ENCODE measurements at regions not wholly inside any gene's neighbourhood (a gene's known extent, or its start where the extent isn't known, plus 50 kb on each side); places are given as distances from the start of the nearest gene placed in this dataset.

GRCh38 chr13:106916329-106916976 is 348.5 kb upstream of the ARGLU1 start:
- Histone ChIP-seq H3K9ac (replicated peaks; ENCODE audit: extremely low read depth, insufficient read depth, low read length) (peak overlapping the region; percentile 55), H3K4me1 (ENCODE audit: control insufficient read depth, extremely low read depth, insufficient read depth, low read length) (peaks cover 27% of the 10 kb centered on the region), H2AFZ (ENCODE audit: low read depth, low read length) (no peak overlapping the region), H3K27ac (ENCODE audit: insufficient read depth, low read depth, low read length) (peak overlapping the region; percentile 21), H3K9me1 (replicated peaks; ENCODE audit: control insufficient read depth, extremely low read depth, insufficient read depth, low read length) (no peaks in the 10 kb centered on the region), H3K9me3 (replicated peaks; ENCODE audit: control insufficient read depth, insufficient read depth, low read length) (no peaks in the 10 kb centered on the region), H3K4me2 (ENCODE audit: insufficient read depth, low read length) (peak overlapping the region; percentile 59), H3K4me3 (replicated peaks in 1 of 3; ENCODE audit: insufficient read depth in 1 of 3, low read depth in 1 of 3, low read length in 3 of 3) (peak overlapping the region in 1 of 3 experiments; percentile 18), H4K20me1 (replicated peaks; ENCODE audit: control insufficient read depth, extremely low read depth, insufficient read depth, low read length) (no peaks in the 10 kb centered on the region), H3K27me3 (ENCODE audit: control insufficient read depth in 2 of 2, insufficient read depth in 2 of 2, low read length in 2 of 2) (peaks cover 7 to 17% of the 10 kb centered on the region in 2 experiments), H3K79me2 (ENCODE audit: control insufficient read depth, insufficient read depth, low read length) (no peaks in the 10 kb centered on the region), H3K36me3 (ENCODE audit: control insufficient read depth in 2 of 2, extremely low read depth in 1 of 2, insufficient read depth in 2 of 2, low read length in 2 of 2) (no peaks in the 10 kb centered on the region)
- TF ChIP-seq POLR2A (IDR thresholded peaks at IDR 0.05; ENCODE audit: low read depth, low read length) (no peak), EZH2 (IDR thresholded peaks at IDR 0.05; ENCODE audit: borderline replicate concordance, low read depth, low read length, severe bottlenecking) (no peak), GATA2 (IDR thresholded peaks at IDR 0.05; ENCODE audit: insufficient read depth, insufficient read length, low read depth, low read length) (no peak), CTCF (IDR thresholded peaks at IDR 0.05; ENCODE audit: extremely low read depth in 1 of 2, insufficient read depth in 1 of 2, low read depth in 1 of 2, low read length in 2 of 2) (no peak), FOS (IDR thresholded peaks at IDR 0.05; ENCODE audit: borderline replicate concordance, insufficient read depth, low read length) (no peak), JUN (IDR thresholded peaks at IDR 0.05; ENCODE audit: borderline replicate concordance, insufficient read depth, insufficient read length, low read depth) (no peak), POLR2AphosphoS5 (IDR thresholded peaks at IDR 0.05; ENCODE audit: insufficient read depth, low read depth, low read length) (no peak), MAX (IDR thresholded peaks at IDR 0.05; ENCODE audit: insufficient read depth, insufficient read length) (no peak), MYC (IDR thresholded peaks at IDR 0.05; ENCODE audit: low read depth, low read length) (no peak)
- dilution Hi-C loops (cut with MboI; ENCODE audit: extremely low pct_ligation_motif_present, low sequenced_read_pairs) (no loop called here), intact Hi-C loops (cut with micrococcal nuclease) (loop anchor here (5.0 to 10.0 kb wide), 7 partner anchors 271 to 1929 kb away; no protein-coding TSS in a partner anchor)
- FAIRE-seq (no peak), DNase-seq (ENCODE audit: low read depth, low spot score) (peak; percentile 70)
- POLR2A ChIA-PET: interaction anchor here (0.7 kb wide), 1 partner anchor 422 kb away, joined by 3 read pairs; no protein-coding TSS in a partner anchor
- CTCF ChIA-PET: no interaction called here
- BruUV-seq (replicated peaks): TSS peak; percentile 18
